K562 (cell line): ENCODE measurements at regions not wholly inside any gene's neighbourhood (a gene's known extent, or its start where the extent isn't known, plus 50 kb on each side); places are given as distances from the start of the nearest gene placed in this dataset.

ENCODE experiments used
- ATAC-seq: fragments of 200-7000 bp; cut with Tn5 transposase; 3 replicates; pipeline ENCODE4 v1.9.1; 2020; ENCODE audit warnings: moderate library complexity
- BruUV-seq: library from RNA; stranded (reverse); fragments of 400-500 nt; replicated peaks from 2 replicates; lab custom pipeline; 2021; lab: Mats Ljungman, UMichigan
- CTCF ChIA-PET: fragments of 300-600 bp; formaldehyde crosslinking; extraction: SDS; loops from one replicate; lab custom pipeline; 2021; ENCODE audit warnings: low intra/inter-chr PET ratio; lab: Yijun Ruan, JAX
- POLR2A ChIA-PET: fragments of 300-600, 350-650 bp; sonication (Branson Sonifier 250); formaldehyde crosslinking; extraction: SDS; loops from one replicate; lab custom pipeline; 2021; ENCODE audit warnings: antibody characterized with exemption, inconsistent platforms; lab: Yijun Ruan, JAX
- DNase-seq, 4 experiments: peaks; one replicate each; pipeline versions ENCODE4 v3.0.0 to v3.0.0-alpha.2; 2011 to 2018; ENCODE audit warnings: low spot score in 3 of 4, mixed read lengths in 3 of 4; ENCODE audit errors: extremely low read depth in 1 of 4
- FAIRE-seq: peaks from 2 replicates; lab custom pipeline; 2011; peaks lifted over from hg19 to GRCh38; lab: Jason Lieb, UNC
- H2AFZ ChIP-seq: 2 replicates; pipeline ENCODE4 v1.6.0; 2011; ENCODE audit warnings: low read depth, low read length, control low read depth, inconsistent platforms
- H3K27ac ChIP-seq: fragments of 200-600 bp; 3 replicates; pipeline ENCODE4 v1.8.0; 2011; ENCODE audit warnings: low read depth, mild to moderate bottlenecking, control low read depth, inconsistent platforms, low read length, moderate library complexity, mixed read lengths; ENCODE audit errors: extremely low read depth
- H3K27me3 ChIP-seq, 2 experiments: fragments of 300-600 bp in 1 of 2; 2 replicates in 1 of 2; 3 replicates in 1 of 2; pipeline versions ENCODE4 v1.6.0 to v1.8.0; 2011; ENCODE audit warnings: inconsistent platforms in 2 of 2, low read length in 2 of 2, mild to moderate bottlenecking in 1 of 2, mixed read lengths in 1 of 2, moderate library complexity in 1 of 2; ENCODE audit not compliant: control insufficient read depth in 2 of 2, insufficient read depth in 2 of 2
- H3K36me3 ChIP-seq: fragments of 300-600 bp; 3 replicates; pipeline ENCODE4 v1.8.0; 2011; ENCODE audit warnings: mild to moderate bottlenecking, low read length, inconsistent platforms; ENCODE audit not compliant: control insufficient read depth, insufficient read depth
- H3K4me1 ChIP-seq, 2 experiments: fragments of 200-600 bp in 1 of 2; replicated peaks in 1 of 2; 2 replicates in 1 of 2; 3 replicates in 1 of 2; pipeline versions ENCODE4 v1.5.1 to v1.8.0; 2011; ENCODE audit warnings: inconsistent platforms in 2 of 2, low read length in 2 of 2, mild to moderate bottlenecking in 1 of 2, mixed read lengths in 1 of 2, moderate library complexity in 1 of 2; ENCODE audit not compliant: control insufficient read depth in 2 of 2, insufficient read depth in 2 of 2
- H3K4me2 ChIP-seq: 2 replicates; pipeline ENCODE4 v1.6.1; 2011; ENCODE audit warnings: low read length, control low read depth, inconsistent platforms, mixed read lengths; ENCODE audit not compliant: insufficient read depth
- H3K4me3 ChIP-seq: fragments of 200-600 bp; sonication (generic), shearing (Covaris generic); 2 replicates; pipeline ENCODE4 v1.5.1; 2016; ENCODE audit warnings: control low read depth, inconsistent platforms
- H3K79me2 ChIP-seq: fragments of 200-600 bp; 3 replicates; pipeline ENCODE4 v1.8.0; 2011; ENCODE audit warnings: low read length, inconsistent platforms; ENCODE audit not compliant: control insufficient read depth, insufficient read depth
- H3K9ac ChIP-seq, 2 experiments: 2 replicates each; pipeline versions ENCODE4 v1.6.0 to v1.6.1; 2011; ENCODE audit warnings: low read depth in 2 of 2, low read length in 2 of 2, control low read depth in 1 of 2, inconsistent platforms in 1 of 2, mild to moderate bottlenecking in 1 of 2, mixed read lengths in 1 of 2; ENCODE audit not compliant: insufficient read depth in 1 of 2
- H3K9me1 ChIP-seq: one replicate; pipeline ENCODE4 v1.6.0; 2011; ENCODE audit warnings: inconsistent platforms, mild to moderate bottlenecking, low read length, moderate library complexity; ENCODE audit not compliant: control insufficient read depth, insufficient read depth
- H3K9me3 ChIP-seq: replicated peaks from 2 replicates; pipeline ENCODE4 v1.5.1; 2011; ENCODE audit warnings: low read depth, low read length, inconsistent platforms; ENCODE audit not compliant: control insufficient read depth, insufficient read depth
- H4K20me1 ChIP-seq: replicated peaks from 2 replicates; pipeline ENCODE4 v1.6.1; 2011; ENCODE audit warnings: low read length, inconsistent platforms, mixed read lengths; ENCODE audit not compliant: control insufficient read depth, insufficient read depth
- ATF4 ChIP-seq: fragments of 450-650 bp; formaldehyde crosslinking; IDR thresholded peaks from 2 replicates; pipeline ENCODE4 v1.4.0; 2022; ENCODE audit warnings: mild to moderate bottlenecking, moderate library complexity
- CBX1 ChIP-seq: sonication (generic); IDR thresholded peaks from 2 replicates; pipeline ENCODE4 v1.6.1; 2016; ENCODE audit warnings: antibody characterized with exemption, low read depth, mild to moderate bottlenecking
- DACH1 ChIP-seq: fragments of 450-650 bp; IDR thresholded peaks from 2 replicates; pipeline ENCODE4 v1.6.1; 2018; ENCODE audit not compliant: partially characterized antibody
- HDAC3 ChIP-seq: fragments of 450-650 bp; IDR thresholded peaks from 2 replicates; pipeline ENCODE4 v1.6.1; 2018; ENCODE audit warnings: borderline replicate concordance, mild to moderate bottlenecking, moderate library complexity; ENCODE audit not compliant: partially characterized antibody
- KDM4B ChIP-seq, 2 experiments: fragments of 450-650 bp in 1 of 2; sonication (generic) in 1 of 2; IDR thresholded peaks; 2 replicates each; pipeline ENCODE4 v1.6.1; 2016 to 2017; ENCODE audit warnings: borderline replicate concordance in 2 of 2, antibody characterized with exemption in 1 of 2, low read depth in 1 of 2, mild to moderate bottlenecking in 1 of 2
- KDM5B ChIP-seq: fragments of 200-600 bp; sonication (generic); IDR thresholded peaks from 2 replicates; pipeline ENCODE4 v1.6.1; 2012; ENCODE audit warnings: low read depth, mild to moderate bottlenecking, moderate library complexity, low read length, control low read depth, inconsistent platforms; ENCODE audit not compliant: insufficient replicate concordance
- MCM3 ChIP-seq: fragments of 450-650 bp; IDR thresholded peaks from 2 replicates; pipeline ENCODE4 v1.6.1; 2016
- MCM5 ChIP-seq: fragments of 450-650 bp; IDR thresholded peaks from 2 replicates; pipeline ENCODE4 v1.6.1; 2016; ENCODE audit warnings: low read depth
- MCM7 ChIP-seq, 2 experiments: fragments of 450-650 bp; IDR thresholded peaks; 2 replicates each; pipeline ENCODE4 v1.6.1; 2016 to 2018
- PHB ChIP-seq: fragments of 250-450 bp; sonication (Bioruptor Pico); IDR thresholded peaks from 2 replicates; pipeline ENCODE4 v1.5.0; 2021
- PREB ChIP-seq: sonication (generic); formaldehyde crosslinking; IDR thresholded peaks from 2 replicates; pipeline ENCODE4 v1.8.1; 2023; ENCODE audit warnings: mild to moderate bottlenecking, missing genetic modification reagents
- RB1 ChIP-seq: fragments of 450-650 bp; IDR thresholded peaks from 2 replicates; pipeline ENCODE4 v1.6.1; 2017; ENCODE audit warnings: low read depth, mild to moderate bottlenecking
- RCOR1 ChIP-seq, 2 experiments: IDR thresholded peaks; 2 replicates each; pipeline ENCODE4 v1.6.1; 2012; ENCODE audit warnings: low read depth in 2 of 2, low read length in 2 of 2, borderline replicate concordance in 1 of 2, improper control_type of control experiment in 1 of 2
- SPI1 ChIP-seq: IDR thresholded peaks from 2 replicates; pipeline ENCODE4 v1.6.1; 2011; ENCODE audit warnings: low read depth, low read length, control low read depth, borderline replicate concordance
- ZNF140 ChIP-seq: fragments of 250-450 bp; sonication (Bioruptor Pico); IDR thresholded peaks from 2 replicates; pipeline ENCODE4 v1.8.0; 2021; ENCODE audit warnings: moderate library complexity, mild to moderate bottlenecking, inconsistent platforms
- ZNF217 ChIP-seq: sonication (generic); formaldehyde crosslinking; IDR thresholded peaks from 2 replicates; pipeline ENCODE4 v1.8.0; 2022; ENCODE audit warnings: mild to moderate bottlenecking, missing genetic modification reagents
- WGBS: fragments of 100-300 bp; shearing (Covaris generic); methylation state at CpG from one replicate; pipeline ENCODE4 v1.1.6; 2016; ENCODE audit warnings: low coverage, mixed read lengths; ENCODE audit not compliant: insufficient coverage; ENCODE audit errors: missing lambda C conversion rate; 5-methylcytosine and 5-hydroxymethylcytosine counted together
- in situ Hi-C: fragments of 300-500 bp; cut with MboI; formaldehyde crosslinking; loops from 4 replicates; pipeline ENCODE4 v1.15.0; 2018; ENCODE audit warnings: inconsistent platforms, mixed read lengths
- intact Hi-C: fragments of 100-400 bp; cut with micrococcal nuclease; formaldehyde crosslinking; loops from 2 replicates; pipeline ENCODE4 v1.14.2; 2022

- Histone ChIP-seq H3K36me3 (no peaks in the 10 kb centered on the region), H3K27me3 (no peaks in the 10 kb centered on the region), H4K20me1 (no peaks in the 10 kb centered on the region), H3K27ac (no peak overlapping the region), H3K9me3 (no peaks in the 10 kb centered on the region; the same call in 1 of the 2 replicates), H3K4me1 (no peaks in the 10 kb centered on the region), H3K79me2 (no peaks in the 10 kb centered on the region), H3K4me2 (no peak overlapping the region), H2AFZ (no peak overlapping the region), H3K4me3 (no peak overlapping the region), H3K9ac (no peak overlapping the region), H3K9me1 (no peaks in the 10 kb centered on the region)
- DNase-seq = no peak
- FAIRE-seq = no peak
- WGBS = 1% methylated on average over 4 of the region's 4 CpGs
- BruUV-seq = no TSS peak
- ATAC-seq = no peak
- in situ Hi-C loops (no loop called here), intact Hi-C loops (no loop called here)
- POLR2A ChIA-PET = no interaction called here
- no peak for TF ChIP-seq RB1
- TF ChIP-seq RCOR1 (IDR thresholded peaks at IDR 0.05; ENCODE audit: borderline replicate concordance in 1 of 2, low read depth in 2 of 2, low read length in 2 of 2) = no peak
- no peak for TF ChIP-seq ZNF140
- no peak for TF ChIP-seq SPI1
- no peak for TF ChIP-seq ZNF217
- TF ChIP-seq CBX1 = no peak
- TF ChIP-seq MCM5 = no peak
- TF ChIP-seq PHB (CRISPR knock-in tag) = no peak
- CTCF ChIA-PET = no interaction called here
Observed at GRCh38 chr3:522888-523287, 326.3 kb downstream of the CHL1 start.

GRCh38 chr3:525415-525814 is 328.9 kb downstream of the CHL1 start:
- Histone ChIP-seq H2AFZ (no peak overlapping the region), H3K79me2 (no peaks in the 10 kb centered on the region), H3K4me3 (no peak overlapping the region), H3K4me1 (no peaks in the 10 kb centered on the region), H3K27me3 (no peaks in the 10 kb centered on the region), H3K27ac (no peak overlapping the region), H3K4me2 (no peak overlapping the region), H3K36me3 (no peaks in the 10 kb centered on the region), H3K9ac (no peak overlapping the region), H3K9me3 (peaks cover 2% of the 10 kb centered on the region; the same call in 1 of the 2 replicates), H4K20me1 (no peaks in the 10 kb centered on the region), H3K9me1 (no peaks in the 10 kb centered on the region)
- in situ Hi-C loops (no loop called here), intact Hi-C loops (no loop called here)
- ChIA-PET POLR2A (interaction anchor here (0.6 kb wide), 1 partner anchor 195 kb away, joined by 3 read pairs; no protein-coding TSS in a partner anchor), CTCF (no interaction called here)
- DNase-seq (no peak), FAIRE-seq (no peak), ATAC-seq (no peak)
- BruUV-seq = no TSS peak
- WGBS = 0% methylated on average over 3 of the region's 3 CpGs
- TF ChIP-seq MCM3 (no peak), KDM4B (IDR thresholded peaks at IDR 0.05; ENCODE audit: borderline replicate concordance in 2 of 2, low read depth in 1 of 2) (no peak), PREB (CRISPR knock-in tag) (no peak), DACH1 (no peak), ATF4 (CRISPR knock-in tag) (no peak), HDAC3 (no peak), KDM5B (no peak), MCM7 (IDR thresholded peaks at IDR 0.05) (no peak)
